LNCAP (cell line): ENCODE measurements at regions not wholly inside any gene's neighbourhood (a gene's known extent, or its start where the extent isn't known, plus 50 kb on each side); places are given as distances from the start of the nearest gene placed in this dataset.

Source experiments
- CTCF ChIP-seq: fragments of 450-650 bp; IDR thresholded peaks from 2 replicates; pipeline ENCODE4 v1.5.1; 2017; ENCODE audit warnings: mild to moderate bottlenecking

DNA sequence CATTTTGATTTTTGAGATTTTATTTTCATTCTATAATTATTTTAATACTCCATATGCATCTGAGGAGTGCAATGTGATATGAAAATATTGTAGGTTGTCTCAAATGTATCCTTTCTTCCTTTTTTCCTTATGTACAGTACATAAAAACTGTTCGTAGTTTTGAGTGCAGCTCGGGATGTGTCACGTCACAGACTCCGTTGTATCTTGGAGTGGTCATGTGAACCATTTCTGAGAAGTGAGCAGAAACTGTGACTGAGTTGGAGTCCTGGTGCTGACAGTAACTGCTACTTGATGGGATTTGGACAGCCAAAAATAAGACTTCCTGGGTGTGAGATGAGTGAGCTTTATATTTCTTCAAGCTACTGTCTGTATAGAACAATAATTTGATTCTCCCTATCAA lies 761.4 kb upstream of the MAN1A1 start:
- no peak for TF ChIP-seq CTCF

DNA sequence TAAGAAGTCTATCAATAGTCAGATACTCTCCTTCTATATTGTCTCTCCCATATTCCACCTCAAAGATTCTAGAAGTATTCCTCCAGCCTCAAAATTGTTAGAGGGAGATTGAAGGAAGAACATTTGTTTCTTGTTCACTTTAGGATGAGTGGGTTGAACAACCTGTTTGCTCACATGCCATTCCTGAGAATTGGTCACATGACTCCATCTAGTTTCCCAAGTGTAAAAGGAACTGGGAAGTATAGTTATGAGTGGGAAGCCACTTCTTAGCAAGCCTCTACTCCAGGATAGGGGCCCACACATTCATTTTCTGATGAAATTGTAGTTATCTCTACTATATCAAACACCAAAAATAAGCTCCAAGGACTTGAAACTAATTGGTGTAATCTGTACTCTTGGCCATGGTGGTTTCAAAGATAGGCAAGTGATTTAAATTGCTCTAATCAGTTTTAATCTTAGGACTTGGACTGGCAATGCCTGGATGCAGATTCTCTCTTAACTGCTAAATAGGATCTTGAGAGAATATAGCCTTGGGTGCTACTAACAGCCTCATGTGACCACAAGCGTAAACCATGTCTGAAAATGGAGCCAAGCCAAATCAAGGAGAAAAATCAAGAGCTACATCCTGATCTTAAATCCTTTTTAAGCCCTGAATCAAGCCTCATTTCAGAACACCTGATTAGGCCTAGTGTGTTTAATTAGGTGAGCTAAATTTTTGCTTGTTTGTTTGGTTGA lies 758.7 kb upstream of the MAN1A1 start:
- TF ChIP-seq CTCF: no peak

DNA sequence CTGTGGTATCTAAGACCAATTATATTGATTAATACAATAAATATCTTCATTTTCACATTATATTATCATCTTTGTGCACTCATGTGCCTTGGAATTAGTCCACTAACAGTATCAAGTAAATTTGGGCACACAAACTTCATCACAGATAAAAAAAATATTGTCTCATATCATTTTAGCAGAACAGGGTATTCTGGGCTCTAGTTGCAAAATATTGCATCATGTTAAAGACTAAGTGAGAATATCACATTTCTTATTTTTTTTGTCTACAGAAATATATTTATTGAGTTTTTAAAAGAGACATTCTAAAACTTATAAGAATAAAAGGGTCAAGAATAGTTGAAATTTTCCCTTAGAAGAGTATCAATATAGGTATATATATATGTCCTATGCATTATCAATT lies 754.1 kb upstream of the MAN1A1 start:
- no peak for TF ChIP-seq CTCF

DNA sequence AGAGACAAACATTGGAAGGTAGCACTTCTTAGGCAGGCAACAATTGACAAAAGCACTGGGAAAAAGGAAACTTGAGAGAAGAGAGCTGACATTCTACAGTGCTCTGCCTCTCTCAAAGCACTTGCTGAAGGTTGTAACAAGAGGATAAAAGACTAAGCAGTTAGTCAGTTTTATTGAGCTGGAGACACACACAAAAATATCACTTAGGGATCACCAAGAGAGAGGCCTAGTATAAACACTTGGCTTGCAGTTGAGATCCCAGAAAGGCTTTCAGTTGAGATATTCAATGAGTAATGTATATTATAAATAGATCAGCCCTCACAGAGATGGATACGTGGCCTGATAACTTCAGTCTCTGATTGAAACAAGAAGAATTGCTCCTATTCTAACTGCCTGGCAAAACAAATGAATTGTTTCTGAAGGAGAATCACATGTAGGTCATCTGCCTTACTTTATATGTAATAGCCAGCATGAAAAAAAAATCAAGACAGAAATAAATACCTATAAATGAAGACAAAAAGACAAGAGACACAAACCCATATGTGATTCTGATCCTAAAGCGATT lies 747.2 kb upstream of the MAN1A1 start:
- TF ChIP-seq CTCF: no peak

- no peak for TF ChIP-seq CTCF
Observed at GRCh38 chr6:120083186-120083585, 733.6 kb upstream of the MAN1A1 start.

GRCh38 chr6:120077489-120077888 lies 727.9 kb upstream of the MAN1A1 start:
- peak; percentile 63 for TF ChIP-seq CTCF

DNA sequence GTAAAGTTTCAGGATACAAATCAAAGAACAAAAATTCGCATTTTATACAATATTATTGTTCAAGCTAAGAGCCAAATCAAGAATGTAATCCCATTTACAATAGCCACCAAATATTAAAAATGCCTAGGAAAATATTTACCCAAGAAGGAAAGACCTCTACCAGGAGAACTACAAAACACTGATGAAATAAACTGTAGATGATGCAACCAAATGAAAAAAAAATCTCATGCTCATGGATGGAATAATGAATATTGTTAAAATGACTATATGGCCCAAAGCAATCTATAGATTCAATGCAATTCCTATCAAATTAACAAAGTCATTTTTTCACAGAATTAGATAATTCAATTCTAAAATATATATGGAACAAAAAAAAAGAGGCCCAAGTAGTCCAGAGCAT lies 708.8 kb upstream of the MAN1A1 start:
- no peak for TF ChIP-seq CTCF
